WERI-Rb-1 (cell line): ENCODE measurements at regions not wholly inside any gene's neighbourhood (a gene's known extent, or its start where the extent isn't known, plus 50 kb on each side); places are given as distances from the start of the nearest gene placed in this dataset.

Source experiments
- DNase-seq: peaks from one replicate; pipeline ENCODE4 v3.0.0-alpha.2; 2020
- H3K27ac ChIP-seq: fragments of 250-450 bp; sonication (Bioruptor Pico); 2 replicates; pipeline ENCODE4 v1.5.1; 2020; ENCODE audit warnings: mild to moderate bottlenecking, moderate library complexity
- H3K27me3 ChIP-seq: fragments of 250-450 bp; sonication (Bioruptor Pico); 2 replicates; pipeline ENCODE4 v1.5.1; 2021; ENCODE audit warnings: mild to moderate bottlenecking, low read depth, moderate library complexity; ENCODE audit not compliant: insufficient read depth, severe bottlenecking
- H3K36me3 ChIP-seq: fragments of 250-450 bp; sonication (Bioruptor Pico); 2 replicates; pipeline ENCODE4 v1.5.1; 2020; ENCODE audit warnings: mild to moderate bottlenecking, moderate library complexity
- H3K4me3 ChIP-seq: 2 replicates; pipeline ENCODE4 v1.5.1; 2011; ENCODE audit warnings: low read depth, mild to moderate bottlenecking, control low read depth, low read length
- H3K9me3 ChIP-seq: fragments of 250-450 bp; sonication (Bioruptor Pico); 2 replicates; pipeline ENCODE4 v1.5.1; 2021; ENCODE audit warnings: mild to moderate bottlenecking, moderate library complexity; ENCODE audit not compliant: severe bottlenecking
- CTCF ChIP-seq: IDR thresholded peaks from 2 replicates; pipeline ENCODE4 v1.5.1; 2011; ENCODE audit warnings: low read depth, mild to moderate bottlenecking, control low read depth, inconsistent platforms, low read length

- Histone ChIP-seq H3K27ac (no peak overlapping the region), H3K4me3 (no peak overlapping the region), H3K36me3 (no peaks in the 10 kb centered on the region), H3K9me3 (no peaks in the 10 kb centered on the region), H3K27me3 (no peaks in the 10 kb centered on the region)
- DNase-seq = no peak
- no peak for TF ChIP-seq CTCF
Observed at GRCh38 chr11:70954471-70954870, 297.9 kb downstream of the SHANK2 start.
